Ovary (tissue), 7 donors: ENCODE measurements at regions not wholly inside any gene's neighbourhood (a gene's known extent, or its start where the extent isn't known, plus 50 kb on each side); places are given as distances from the start of the nearest gene placed in this dataset.
A peak's percentile ranks its signal among the peaks of the same experiment; 100 is the strongest.
"Not testable (repeated sequence)": the region's sequence is repeated elsewhere in the genome, so short reads cannot be mapped to it uniquely, and the experiment has no call there.

Source experiments
- DNase-seq, 5 donors: peaks; one replicate each; pipeline ENCODE4 v3.0.0-alpha.2; 2019 to 2020
- H3K27ac ChIP-seq, 2 donors: fragments of 200-600 bp; one replicate each; pipeline versions ENCODE4 v1.5.1 to v1.8.0; 2019 to 2022
- H3K27me3 ChIP-seq: fragments of 200-600 bp; one replicate; pipeline ENCODE4 v1.8.0; 2022
- H3K36me3 ChIP-seq: fragments of 200-600 bp; sonication (generic); one replicate; pipeline ENCODE4 v1.5.1; 2019
- H3K4me1 ChIP-seq: one replicate; pipeline ENCODE4 v1.8.1; 2013; ENCODE audit warnings: mild to moderate bottlenecking, moderate library complexity; ENCODE audit not compliant: insufficient read depth
- H3K4me3 ChIP-seq: fragments of 200-600 bp; sonication (generic); one replicate; pipeline ENCODE4 v1.5.1; 2017
- H3K9me3 ChIP-seq, 2 donors: fragments of 200-600 bp in 1 of 2; sonication (generic) in 1 of 2; one replicate each; pipeline versions ENCODE4 v1.5.1 to v1.8.1; 2013 to 2019; ENCODE audit warnings: mild to moderate bottlenecking in 1 of 2, moderate library complexity in 1 of 2
- EP300 ChIP-seq: sonication (generic); formaldehyde crosslinking; IDR thresholded peaks from one replicate; pipeline ENCODE4 v1.6.1; 2017; ENCODE audit warnings: antibody characterized with exemption
- POLR2A ChIP-seq: fragments of 450-650 bp; IDR thresholded peaks from one replicate; pipeline ENCODE4 v1.6.1; 2017; ENCODE audit warnings: antibody characterized with exemption, mild to moderate bottlenecking, moderate library complexity
- WGBS, 3 donors: extraction: QIAGEN DNeasy Blood & Tissue Kit in 1 of 3; methylation state at CpG; one replicate each; pipeline versions ENCODE4 v1.1.5 to v1.1.7; 2013 to 2017; 5-methylcytosine and 5-hydroxymethylcytosine counted together
- intact Hi-C, 4 donors: fragments of 100-400 bp; cut with DNase I; formaldehyde crosslinking; loops; one replicate each; pipeline versions ENCODE4 v1.11.0 to v1.15.1; 2022 to 2023
- TF ChIP-seq, protein P1 (sequence below), 3 donors: fragments of 450-650 bp in 2 of 3; fragments of 200-600 bp in 1 of 3; IDR thresholded peaks; one replicate each; pipeline versions ENCODE4 v1.5.1 to v1.8.0; 2016 to 2022; ENCODE audit warnings: antibody characterized with exemption in 3 of 3, mild to moderate bottlenecking in 1 of 3
- donor health status: DM: no; HTN: no; CAD: no; lungs with moderate emphysema.
- donor health status: DM: no; HTN: no; CAD: no.
- donor health status: Bipolar disorder and iron deficiency.
- donor health status: DM: no; HTN: no; CAD: no.
- donor health status: DM: yes; HTN: yes; CAD: no.

DNA sequence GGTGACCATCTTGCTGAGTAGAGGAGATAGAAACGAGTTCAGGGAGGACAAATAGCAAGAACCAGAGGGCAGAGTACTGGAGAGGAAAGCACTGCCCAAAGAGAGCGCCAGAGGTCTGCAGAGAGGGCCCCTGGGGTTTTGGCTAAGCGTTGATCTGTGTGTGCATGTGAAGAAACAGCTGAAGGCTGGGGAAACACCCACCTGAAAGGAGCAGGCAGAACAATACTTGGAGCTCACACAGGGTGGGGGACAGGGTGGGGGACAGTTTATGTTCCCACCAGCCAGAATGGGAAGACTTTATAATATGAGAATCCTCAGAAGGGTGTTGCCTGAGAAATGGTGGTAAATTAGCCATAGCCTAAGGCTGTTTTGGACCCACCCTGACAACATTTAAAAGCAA, 200.4 kb downstream of the NPIPB11 start:
- Histone ChIP-seq H3K4me1 (peaks cover 11% of the 10 kb centered on the region), H3K27ac (peak overlapping the region in 1 of 2 donors; percentile 56)
- H3K36me3 ChIP-seq, H3K9me3 ChIP-seq, intact Hi-C loops, H3K4me3 ChIP-seq, H3K27me3 ChIP-seq: not testable (repeated sequence)
- WGBS, 3 donors = 79 to 84% (median 82%) methylated on average over 3 of the region's 3 CpGs
- peak in 1 of 5 donors; percentile 10 for DNase-seq

DNA sequence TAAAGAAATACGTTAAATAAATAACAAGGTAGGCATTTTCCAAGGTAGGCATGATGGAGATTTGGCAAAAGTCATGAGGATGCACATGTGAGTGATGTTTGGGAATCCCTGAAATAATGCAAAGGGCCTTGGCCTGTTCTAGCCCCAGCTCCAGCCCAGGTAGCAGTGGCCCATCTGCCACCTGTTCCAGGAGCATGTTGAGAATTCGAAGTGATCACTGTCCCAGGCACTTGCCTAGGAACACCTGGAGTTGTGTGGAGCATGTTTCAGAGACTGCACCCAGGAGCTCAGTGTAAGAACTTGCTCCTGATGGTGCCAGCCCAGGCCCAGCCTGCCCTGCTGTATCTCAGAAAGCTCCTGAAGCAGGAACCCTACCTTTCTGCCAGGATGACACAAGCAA, 201.4 kb downstream of the NPIPB11 start:
- H3K9me3 ChIP-seq, H3K4me3 ChIP-seq, H3K36me3 ChIP-seq, H3K27me3 ChIP-seq, intact Hi-C loops, DNase-seq: not testable (repeated sequence)
- 88 to 96% (median 93%) methylated on average over 2 of the region's 2 CpGs for WGBS, 3 donors
- Histone ChIP-seq H3K27ac (peak overlapping the region in 1 of 2 donors; percentile 56), H3K4me1 (peaks cover 13% of the 10 kb centered on the region)

DNA sequence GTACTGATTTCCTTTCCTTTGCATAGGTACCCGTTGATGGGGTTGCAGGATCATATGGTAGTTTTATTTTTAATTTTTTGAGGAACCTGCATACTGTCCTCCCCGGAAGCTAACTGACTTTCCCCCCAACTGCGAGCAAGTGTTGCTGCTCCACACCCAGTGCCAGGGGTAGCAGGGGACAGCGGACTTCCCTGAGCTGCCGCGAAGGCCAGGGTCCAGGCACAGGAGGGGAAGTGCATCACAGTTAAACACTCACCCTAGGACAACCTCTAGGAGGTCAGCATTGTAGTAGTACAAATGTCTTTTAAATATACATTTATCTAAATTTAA, 201.7 kb downstream of the NPIPB11 start:
- intact Hi-C loops = no loop called here
- DNase-seq = peak in 2 of 5 donors; percentile 16 to 21
- H3K27me3 ChIP-seq = no peaks in the 10 kb centered on the region
- 94 to 95% (median 94%) methylated on average over 6 of the region's 6 CpGs for WGBS, 3 donors
- no peaks in the 10 kb centered on the region for H3K9me3 ChIP-seq
- no peak for TF ChIP-seq POLR2A
- TF ChIP-seq, protein P1, sequence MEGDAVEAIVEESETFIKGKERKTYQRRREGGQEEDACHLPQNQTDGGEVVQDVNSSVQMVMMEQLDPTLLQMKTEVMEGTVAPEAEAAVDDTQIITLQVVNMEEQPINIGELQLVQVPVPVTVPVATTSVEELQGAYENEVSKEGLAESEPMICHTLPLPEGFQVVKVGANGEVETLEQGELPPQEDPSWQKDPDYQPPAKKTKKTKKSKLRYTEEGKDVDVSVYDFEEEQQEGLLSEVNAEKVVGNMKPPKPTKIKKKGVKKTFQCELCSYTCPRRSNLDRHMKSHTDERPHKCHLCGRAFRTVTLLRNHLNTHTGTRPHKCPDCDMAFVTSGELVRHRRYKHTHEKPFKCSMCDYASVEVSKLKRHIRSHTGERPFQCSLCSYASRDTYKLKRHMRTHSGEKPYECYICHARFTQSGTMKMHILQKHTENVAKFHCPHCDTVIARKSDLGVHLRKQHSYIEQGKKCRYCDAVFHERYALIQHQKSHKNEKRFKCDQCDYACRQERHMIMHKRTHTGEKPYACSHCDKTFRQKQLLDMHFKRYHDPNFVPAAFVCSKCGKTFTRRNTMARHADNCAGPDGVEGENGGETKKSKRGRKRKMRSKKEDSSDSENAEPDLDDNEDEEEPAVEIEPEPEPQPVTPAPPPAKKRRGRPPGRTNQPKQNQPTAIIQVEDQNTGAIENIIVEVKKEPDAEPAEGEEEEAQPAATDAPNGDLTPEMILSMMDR (IDR thresholded peaks at IDR 0.05) = no peak
- no peak for TF ChIP-seq EP300
- peak overlapping the region in 1 of 2 donors; percentile 56 for H3K27ac ChIP-seq
- peaks cover 13% of the 10 kb centered on the region for H3K4me1 ChIP-seq
- no peaks in the 10 kb centered on the region for H3K36me3 ChIP-seq
- no peak overlapping the region for H3K4me3 ChIP-seq

DNA sequence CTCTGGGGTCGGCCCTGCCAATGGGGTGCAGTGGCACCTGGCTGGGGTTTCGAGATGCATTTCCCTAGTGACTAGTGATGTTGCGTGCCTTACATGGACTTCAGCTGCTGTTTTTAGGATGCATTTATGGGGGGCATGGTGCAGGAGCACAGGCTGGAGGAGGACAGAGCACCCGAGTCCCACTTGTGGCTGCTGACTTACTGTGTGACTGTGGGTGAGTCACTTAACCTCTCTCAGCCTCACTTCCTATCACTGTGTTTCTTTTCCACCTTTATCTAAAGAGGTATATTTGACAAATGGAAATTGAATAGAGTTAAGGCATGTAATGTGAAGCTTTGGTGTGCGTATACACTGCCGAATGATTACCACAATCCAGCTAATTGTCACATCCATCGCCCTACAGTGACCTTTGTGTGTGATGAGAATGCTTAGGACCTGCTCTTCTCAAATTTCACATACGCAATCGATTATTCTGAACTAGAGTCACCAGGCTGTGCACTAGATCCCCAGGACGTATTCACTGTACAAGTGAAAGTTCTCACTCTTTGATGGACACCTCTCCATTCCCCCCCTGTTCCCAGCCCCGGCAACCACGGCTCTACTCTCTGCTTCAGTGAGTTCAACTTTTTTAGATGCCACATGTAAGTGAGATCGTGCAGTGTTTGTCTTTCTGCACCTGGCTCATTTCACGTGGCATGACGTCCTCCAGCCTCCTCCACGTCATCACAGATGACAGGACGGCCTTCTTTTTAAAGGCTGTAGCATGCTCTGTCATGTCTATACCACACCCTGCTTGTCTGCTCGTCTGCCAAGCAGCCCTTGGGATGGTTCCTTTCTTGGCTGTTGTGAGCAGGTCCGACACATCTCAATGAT, 202.3 kb downstream of the NPIPB11 start:
- peak in 1 of 5 donors; percentile 14 for DNase-seq
- H3K4me3 ChIP-seq, intact Hi-C loops, H3K27me3 ChIP-seq, H3K36me3 ChIP-seq, H3K9me3 ChIP-seq: not testable (repeated sequence)
- Histone ChIP-seq H3K4me1 (peaks cover 13% of the 10 kb centered on the region), H3K27ac (peak overlapping the region; percentile 1 to 86)
- WGBS, 3 donors = 88 to 95% (median 90%) methylated on average over 17 to 19 of the region's 19 CpGs

DNA sequence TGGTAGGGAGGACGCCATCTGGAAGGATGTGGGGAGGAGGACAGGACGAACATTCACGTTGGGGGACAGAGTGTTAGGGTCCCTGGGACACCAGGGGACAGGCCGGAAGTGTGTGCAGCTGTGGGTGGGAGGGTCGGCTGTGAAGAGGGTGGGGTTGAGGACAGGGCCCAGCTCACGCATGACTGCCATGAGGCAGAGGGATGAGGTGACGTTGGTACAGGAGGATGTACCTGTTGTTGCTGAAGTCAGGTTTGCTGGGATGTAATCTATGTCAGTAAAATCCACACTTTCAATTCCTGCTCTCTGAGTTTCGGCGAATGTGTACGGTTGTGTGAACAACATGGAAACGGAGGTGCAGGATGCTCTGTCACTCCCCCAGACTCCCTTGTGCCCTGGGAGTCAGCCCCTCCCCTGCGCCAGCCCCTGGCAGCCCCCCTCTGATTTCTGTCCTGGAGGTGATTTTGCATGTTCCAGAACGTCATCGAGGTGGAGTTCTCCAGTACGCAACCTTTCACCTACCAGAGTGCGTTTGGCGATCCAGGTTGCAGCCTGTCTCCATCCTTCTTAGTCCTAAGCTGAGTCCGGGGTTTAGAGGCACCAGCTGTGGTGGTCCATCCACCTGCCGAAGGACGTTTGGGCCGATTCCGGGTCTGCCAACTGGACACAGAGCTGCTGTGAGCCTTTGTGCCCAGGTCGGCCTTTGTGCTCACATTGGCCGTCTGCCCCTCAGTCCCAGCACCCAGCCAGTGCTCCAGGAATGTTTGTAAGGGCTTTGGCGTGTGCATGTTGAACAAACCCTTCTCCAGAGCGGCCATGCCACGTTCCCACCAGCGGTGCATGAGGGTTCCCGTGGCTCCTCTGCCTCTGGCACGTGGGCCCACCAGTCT, 203.2 kb downstream of the NPIPB11 start:
- intact Hi-C loops, H3K9me3 ChIP-seq, H3K27me3 ChIP-seq, H3K4me3 ChIP-seq, H3K36me3 ChIP-seq: not testable (repeated sequence)
- DNase-seq = peak in 2 of 5 donors; percentile 31 to 41
- WGBS, 3 donors = 81 to 84% (median 81%) methylated on average over 25 to 30 of the region's 30 CpGs
- H3K4me1 ChIP-seq = peaks cover 18% of the 10 kb centered on the region
- peak overlapping the region; percentile 78 to 86 for H3K27ac ChIP-seq

DNA sequence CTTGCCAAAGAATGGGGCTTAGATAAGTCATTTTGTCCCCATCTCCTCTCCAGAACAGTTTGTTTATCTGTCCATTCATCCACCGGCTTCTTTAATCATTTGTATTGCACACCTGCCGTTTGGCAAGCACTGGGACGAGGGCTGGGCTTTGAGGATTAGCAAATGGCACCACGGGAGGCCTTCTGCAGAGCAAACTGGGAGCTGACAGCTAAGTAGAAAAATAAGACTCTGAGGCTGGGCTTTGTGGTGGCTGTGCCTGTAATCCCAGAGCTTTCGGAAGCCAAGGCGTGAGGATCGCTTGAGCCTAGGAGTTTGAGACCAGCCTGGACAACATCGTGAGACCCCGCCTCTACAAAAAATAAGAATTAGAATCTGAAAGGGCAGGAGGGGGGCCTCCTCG, 203.9 kb downstream of the NPIPB11 start:
- H3K4me3 ChIP-seq, H3K9me3 ChIP-seq, intact Hi-C loops, H3K36me3 ChIP-seq, H3K27me3 ChIP-seq: not testable (repeated sequence)
- WGBS, 3 donors = 45 to 51% (median 50%) methylated on average over 10 of the region's 10 CpGs
- H3K27ac ChIP-seq = peak overlapping the region; percentile 78 to 86
- peak in 3 of 5 donors; percentile 40 to 48 (median 44) for DNase-seq
- H3K4me1 ChIP-seq = peaks cover 20% of the 10 kb centered on the region

DNA sequence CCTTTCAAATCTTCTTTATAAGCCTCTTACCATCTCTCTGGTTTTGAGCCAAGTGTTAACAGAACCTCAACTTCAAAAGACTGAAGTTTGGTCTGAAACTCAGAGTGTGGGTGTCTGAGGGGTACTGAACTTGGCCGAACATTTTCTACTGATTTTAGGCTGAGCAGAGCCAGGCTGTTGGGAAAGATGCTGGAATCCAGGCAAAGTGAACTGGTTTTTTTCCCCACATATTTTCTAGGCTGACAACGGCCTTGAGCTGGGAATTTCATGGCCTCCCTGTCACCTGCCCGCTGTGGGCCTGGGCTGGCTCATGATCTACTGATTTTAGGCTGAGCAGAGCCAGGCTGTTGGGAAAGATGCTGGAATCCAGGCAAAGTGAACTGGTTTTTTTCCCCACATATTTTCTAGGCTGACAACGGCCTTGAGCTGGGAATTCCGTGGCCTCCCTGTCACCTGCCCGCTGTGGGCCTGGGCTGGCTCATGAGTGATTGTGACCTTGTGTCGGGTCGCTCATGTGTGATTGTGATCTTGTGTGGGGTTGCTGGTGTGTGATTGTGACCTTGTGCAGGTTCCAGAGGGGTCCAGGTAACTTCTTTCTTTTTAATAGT, 204.4 kb downstream of the NPIPB11 start:
- DNase-seq = peak; percentile 49 to 81 (median 71)

DNA sequence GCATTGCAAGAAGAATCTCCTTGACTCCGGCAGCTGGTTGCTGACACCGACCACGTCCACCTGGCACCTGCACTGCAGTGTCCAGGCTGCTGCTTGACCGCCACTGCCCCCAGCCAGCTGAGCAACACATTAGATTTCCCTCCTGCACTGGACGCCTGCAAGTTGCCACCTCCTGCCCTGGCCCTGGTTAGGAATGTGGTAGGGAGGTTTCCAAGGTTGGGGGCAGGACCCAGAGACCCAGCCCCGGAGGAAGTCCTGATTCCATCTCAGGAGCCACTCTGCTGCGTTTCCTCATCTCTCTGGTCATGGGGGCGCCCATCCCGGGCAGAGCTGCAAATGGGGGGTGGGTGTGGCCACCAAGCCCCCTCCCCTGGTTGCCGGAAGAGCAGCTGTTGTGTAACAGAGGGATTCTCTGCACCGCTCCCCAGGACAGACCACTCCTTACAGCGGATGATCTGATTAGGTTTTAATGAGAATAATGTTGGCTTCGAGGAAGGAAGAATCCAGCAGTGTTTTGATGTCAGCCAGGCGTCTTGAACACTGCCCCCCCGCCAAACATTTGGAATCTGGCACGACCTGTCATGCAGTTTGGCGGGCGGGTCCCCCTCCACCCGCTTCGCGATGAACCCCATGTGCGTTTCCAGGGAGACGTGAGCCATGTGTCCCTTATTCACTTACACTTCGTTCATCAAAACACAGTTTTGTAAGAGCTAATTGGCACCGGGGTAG, 205.1 kb downstream of the NPIPB11 start:
- H3K27ac ChIP-seq = peak overlapping the region; percentile 62 to 86
- H3K36me3 ChIP-seq, H3K9me3 ChIP-seq, intact Hi-C loops, H3K4me3 ChIP-seq, H3K27me3 ChIP-seq: not testable (repeated sequence)
- WGBS, 3 donors = 25 to 39% (median 27%) methylated on average over 25 of the region's 25 CpGs
- H3K4me1 ChIP-seq = peaks cover 20% of the 10 kb centered on the region
- peak; percentile 65 to 74 (median 69) for DNase-seq

More for the DNA sequence above, 204.4 kb downstream of the NPIPB11 start:
- H3K4me1 ChIP-seq = peaks cover 20% of the 10 kb centered on the region
- 8 to 16% (median 14%) methylated on average over 8 of the region's 8 CpGs for WGBS, 3 donors
- peak overlapping the region; percentile 78 to 86 for H3K27ac ChIP-seq
- H3K36me3 ChIP-seq, H3K4me3 ChIP-seq, H3K27me3 ChIP-seq, H3K9me3 ChIP-seq, intact Hi-C loops: not testable (repeated sequence)

DNA sequence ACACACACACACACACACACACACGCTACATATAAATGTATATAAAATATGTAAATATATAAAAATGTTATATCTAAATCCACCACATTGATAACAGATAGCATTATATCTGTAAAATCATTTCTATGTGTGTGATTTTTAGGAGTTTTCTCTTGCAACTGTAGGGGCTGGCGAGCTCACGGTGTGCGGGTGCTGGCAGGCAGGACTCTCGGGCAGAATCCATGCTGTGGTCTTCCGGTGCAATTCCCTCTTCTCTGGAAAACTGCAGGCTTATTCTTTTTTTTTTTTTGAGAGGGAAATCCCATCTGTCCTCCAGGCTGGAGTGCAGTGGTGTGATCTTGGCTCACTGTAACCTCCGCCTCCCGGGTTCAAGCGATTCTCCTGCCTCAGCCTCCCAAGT, 205.8 kb downstream of the NPIPB11 start:
- Histone ChIP-seq H3K27ac (peak overlapping the region; percentile 62 to 86), H3K4me1 (peaks cover 20% of the 10 kb centered on the region)
- H3K9me3 ChIP-seq, H3K4me3 ChIP-seq, H3K36me3 ChIP-seq, intact Hi-C loops, H3K27me3 ChIP-seq: not testable (repeated sequence)
- peak in 2 of 5 donors; percentile 16 to 25 for DNase-seq
- 48 to 49% (median 49%) methylated on average over 9 of the region's 9 CpGs for WGBS, 3 donors
